Mammary epithelial cell (primary cell): ENCODE measurements at regions not wholly inside any gene's neighbourhood (a gene's known extent, or its start where the extent isn't known, plus 50 kb on each side); places are given as distances from the start of the nearest gene placed in this dataset.

Experiments used
- CTCF ChIP-seq, 2 donors: IDR thresholded peaks in 1 of 2; conservative IDR thresholded peaks in 1 of 2; 2 replicates each; pipeline ENCODE4 v1.5.1; 2011 to 2012; ENCODE audit warnings: inconsistent platforms in 2 of 2, low read length in 2 of 2, mild to moderate bottlenecking in 2 of 2, control low read depth in 1 of 2, low read depth in 1 of 2; ENCODE audit not compliant: insufficient read depth in 1 of 2; ENCODE audit errors: extremely low read depth in 1 of 2
- EZH2 ChIP-seq: IDR thresholded peaks from 2 replicates; pipeline ENCODE4 v1.6.1; 2012; ENCODE audit warnings: low read length, inconsistent platforms, borderline replicate concordance

DNA sequence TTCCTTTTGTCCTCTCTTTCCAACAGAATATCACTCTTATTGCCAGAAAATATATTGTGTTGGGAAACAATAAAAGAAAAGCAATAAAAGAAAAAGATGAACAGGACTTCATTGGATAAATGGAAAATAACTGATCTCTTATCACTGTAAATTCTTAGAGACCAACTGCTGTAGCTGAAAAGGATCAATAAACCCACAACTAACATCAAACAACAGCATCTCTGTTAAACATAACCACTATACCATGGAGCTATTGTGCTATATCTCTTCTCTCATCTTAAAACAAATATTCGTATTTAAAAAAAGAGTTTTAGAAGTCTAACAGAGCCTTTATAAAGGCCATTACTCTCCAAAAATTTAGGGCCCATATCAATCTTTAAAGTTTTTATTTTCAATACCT is 502.4 kb downstream of the TMEM232 start:
- no peak for TF ChIP-seq CTCF (conservative IDR thresholded peaks at IDR 0.05 in 1 of 2, IDR thresholded peaks at IDR 0.05 in 1 of 2; ENCODE audit: extremely low read depth in 1 of 2, insufficient read depth in 1 of 2, low read depth in 1 of 2, low read length in 2 of 2)
- TF ChIP-seq EZH2: no peak
